ENCODE measurements at regions not wholly inside any gene's neighbourhood (a gene's known extent, or its start where the extent isn't known, plus 50 kb on each side); places are given as distances from the start of the nearest gene placed in this dataset.

GRCh38 chr1:228989176-228989575 is 253.9 kb downstream of the RHOU start:
- TF ChIP-seq CTCF (IDR thresholded peaks at IDR 0.05) (no peak), POLR2A (IDR thresholded peaks at IDR 0.05) (no peak)
